ENCODE measurements at regions not wholly inside any gene's neighbourhood (a gene's known extent, or its start where the extent isn't known, plus 50 kb on each side); places are given as distances from the start of the nearest gene placed in this dataset.

DNA sequence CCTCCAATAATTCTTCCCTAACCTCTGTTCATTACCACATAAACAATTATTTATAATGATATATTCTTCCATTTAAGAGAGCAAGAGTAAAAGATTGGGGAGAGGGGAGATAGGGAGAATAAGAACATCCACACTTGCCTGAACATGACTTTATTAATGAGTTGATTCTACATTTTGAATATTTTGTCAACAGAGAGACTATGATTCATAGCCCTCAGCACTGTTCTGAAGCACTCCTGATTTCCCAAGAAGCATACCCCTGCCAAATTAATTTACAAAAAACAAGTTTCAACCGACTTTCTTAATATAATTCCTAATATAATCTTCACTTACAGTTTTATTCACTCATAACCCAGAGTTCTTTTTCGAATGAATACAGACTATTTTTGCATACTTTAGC lies 828.8 kb downstream of the ROBO2 start:
- no peak overlapping the region for H3K27ac ChIP-seq
- H3K36me3 ChIP-seq, result no peaks in the 10 kb centered on the region
- H3K4me3 ChIP-seq, result no peak overlapping the region
- no peaks in the 10 kb centered on the region for H3K9me3 ChIP-seq
- no peak for DNase-seq (ENCODE audit: low spot score)
- H3K27me3 ChIP-seq, result no peaks in the 10 kb centered on the region
- no peak for TF ChIP-seq CTCF (IDR thresholded peaks at IDR 0.05)
- H3K4me1 ChIP-seq, result no peaks in the 10 kb centered on the region

DNA sequence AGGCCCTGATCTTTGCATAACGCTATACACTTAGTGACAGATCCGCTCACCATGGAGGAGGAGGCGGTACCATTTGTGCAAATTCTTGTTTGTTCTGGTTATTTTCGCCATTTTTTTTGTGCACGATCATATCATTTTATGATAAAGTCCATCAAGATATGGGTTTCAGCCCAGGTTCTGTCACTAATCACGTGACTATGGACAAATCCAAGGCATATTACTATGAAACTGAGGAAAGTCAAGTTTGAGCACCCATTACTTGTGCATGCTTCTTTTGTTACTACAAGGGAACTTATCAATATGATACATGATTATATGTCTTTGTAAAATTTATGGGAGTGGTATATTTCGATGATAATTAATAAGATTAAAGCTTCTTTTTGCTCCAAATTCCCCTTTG lies 829.5 kb downstream of the ROBO2 start:
- H3K4me1 ChIP-seq, result no peaks in the 10 kb centered on the region
- no peaks in the 10 kb centered on the region for H3K36me3 ChIP-seq
- TF ChIP-seq CTCF (IDR thresholded peaks at IDR 0.05), result no peak
- H3K27me3 ChIP-seq, result no peaks in the 10 kb centered on the region
- no peak for DNase-seq (ENCODE audit: low spot score)
- H3K4me3 ChIP-seq, result no peak overlapping the region
- no peak overlapping the region for H3K27ac ChIP-seq
- no peaks in the 10 kb centered on the region for H3K9me3 ChIP-seq

DNA sequence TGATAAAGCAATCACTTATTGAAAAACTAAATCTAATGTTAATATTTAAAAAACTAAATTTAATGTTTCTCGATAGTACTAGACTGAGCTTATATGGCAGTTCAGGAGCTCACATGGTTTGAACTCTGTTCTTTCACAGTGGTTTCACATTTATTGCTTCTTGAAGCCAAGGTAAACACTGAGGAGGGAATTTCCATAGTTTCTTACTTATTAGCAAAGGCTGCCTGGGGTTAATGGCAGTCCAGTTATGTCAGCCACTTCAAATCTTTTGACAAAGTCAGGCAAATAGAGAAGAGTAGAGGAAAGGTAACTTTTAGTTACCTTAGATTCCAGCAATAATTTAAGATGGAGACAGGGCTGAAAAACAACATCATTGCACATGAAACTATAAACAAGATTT lies 831.5 kb downstream of the ROBO2 start:
- Histone ChIP-seq H3K36me3 (no peaks in the 10 kb centered on the region), H3K27me3 (no peaks in the 10 kb centered on the region), H3K4me1 (no peaks in the 10 kb centered on the region), H3K4me3 (no peak overlapping the region), H3K27ac (no peak overlapping the region), H3K9me3 (no peaks in the 10 kb centered on the region)
- DNase-seq (ENCODE audit: low spot score), result no peak
- no peak for TF ChIP-seq CTCF (IDR thresholded peaks at IDR 0.05)

DNA sequence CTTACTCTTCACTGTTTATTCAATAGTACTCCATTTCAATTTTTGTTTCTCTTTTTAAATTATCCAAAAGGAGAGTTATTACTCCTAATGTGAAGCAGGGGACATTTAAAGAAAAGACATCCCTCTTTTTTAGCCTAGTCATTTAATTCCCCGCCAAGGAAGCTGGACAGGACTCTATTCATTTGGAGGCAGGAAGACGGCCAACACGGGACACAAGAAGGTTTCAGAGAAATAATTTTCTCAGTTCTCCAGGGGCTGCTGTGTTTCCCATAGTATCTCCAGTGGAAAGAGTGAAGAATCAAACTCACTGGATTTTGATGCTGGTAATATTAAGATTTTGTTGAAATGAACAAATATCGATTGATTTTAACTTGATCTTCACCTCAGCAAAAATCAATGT lies 833.7 kb downstream of the ROBO2 start:
- no peak for DNase-seq (ENCODE audit: low spot score)
- H3K36me3 ChIP-seq, result no peaks in the 10 kb centered on the region

DNA sequence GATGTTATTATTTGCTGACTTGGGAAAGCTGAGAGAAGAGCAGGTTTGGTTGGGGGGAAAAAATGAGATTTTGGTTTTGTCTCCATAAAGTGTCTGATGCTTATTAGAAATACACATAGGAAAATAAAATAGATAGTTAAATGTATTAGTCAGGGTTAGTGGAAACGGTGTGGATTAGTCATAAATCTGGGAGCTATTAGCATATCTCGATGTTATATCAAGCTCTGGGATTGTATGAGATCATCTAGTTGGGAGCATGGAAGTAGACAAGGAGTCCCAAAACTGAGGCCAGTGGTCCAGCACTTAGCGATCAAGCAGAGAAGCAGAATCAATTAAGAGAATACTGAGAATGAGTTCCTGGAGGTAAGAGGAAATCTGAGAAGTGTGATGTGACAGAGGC lies 845.5 kb downstream of the ROBO2 start:
- no peak overlapping the region for H3K27ac ChIP-seq
- TF ChIP-seq CTCF (IDR thresholded peaks at IDR 0.05), result no peak
- H3K9me3 ChIP-seq, result no peaks in the 10 kb centered on the region
- DNase-seq (ENCODE audit: low spot score), result no peak
- no peaks in the 10 kb centered on the region for H3K36me3 ChIP-seq
- H3K4me3 ChIP-seq, result no peak overlapping the region
- no peaks in the 10 kb centered on the region for H3K27me3 ChIP-seq
- H3K4me1 ChIP-seq, result no peaks in the 10 kb centered on the region

More for the DNA sequence above, 833.7 kb downstream of the ROBO2 start:
- no peaks in the 10 kb centered on the region for H3K27me3 ChIP-seq
- no peaks in the 10 kb centered on the region for H3K9me3 ChIP-seq
- H3K4me1 ChIP-seq, result no peaks in the 10 kb centered on the region
- no peak overlapping the region for H3K4me3 ChIP-seq
- TF ChIP-seq CTCF (IDR thresholded peaks at IDR 0.05), result no peak
- no peak overlapping the region for H3K27ac ChIP-seq

DNA sequence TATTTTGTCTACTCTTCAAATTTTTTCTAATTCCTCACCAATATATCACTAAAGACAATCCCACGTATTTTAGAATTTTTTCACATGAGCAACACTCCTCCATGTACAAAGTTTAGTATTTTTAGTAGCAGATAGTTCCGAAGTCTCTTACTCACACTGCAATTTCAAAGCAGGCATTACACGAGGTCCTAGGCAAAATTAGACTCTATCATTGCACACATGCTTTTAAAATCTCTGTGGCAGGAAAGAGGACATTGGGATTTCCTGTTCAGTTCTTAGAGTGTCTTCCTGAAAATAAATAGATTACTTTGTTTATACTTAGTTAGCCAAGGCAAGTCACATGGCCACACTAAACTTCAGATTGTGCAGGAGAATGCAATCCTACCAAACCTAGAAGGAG lies 847.7 kb downstream of the ROBO2 start:
- Histone ChIP-seq H3K36me3 (no peaks in the 10 kb centered on the region), H3K27ac (no peak overlapping the region), H3K9me3 (no peaks in the 10 kb centered on the region), H3K4me1 (no peaks in the 10 kb centered on the region), H3K27me3 (no peaks in the 10 kb centered on the region), H3K4me3 (no peak overlapping the region)
- TF ChIP-seq CTCF (IDR thresholded peaks at IDR 0.05), result no peak
- DNase-seq (ENCODE audit: low spot score), result no peak

All from right atrium auricular region (tissue), 2 donors.